ENCODE measurements at regions not wholly inside any gene's neighbourhood (a gene's known extent, or its start where the extent isn't known, plus 50 kb on each side); places are given as distances from the start of the nearest gene placed in this dataset.

GRCh38 chr13:84954636-84955035 lies 844.6 kb downstream of the SLITRK6 start:
- Histone ChIP-seq H3K4me3 (no peak overlapping the region), H3K27ac (no peak overlapping the region), H3K4me1 (no peaks in the 10 kb centered on the region), H3K9me3 (no peaks in the 10 kb centered on the region), H3K36me3 (no peaks in the 10 kb centered on the region), H3K27me3 (no peaks in the 10 kb centered on the region)
- 37 to 38% methylated on average over 1 of the region's 1 CpG for WGBS, 2 donors
- no peak for DNase-seq
- TF ChIP-seq POLR2AphosphoS5 (IDR thresholded peaks at IDR 0.05) (no peak), POLR2A (IDR thresholded peaks at IDR 0.05) (no peak), EP300 (IDR thresholded peaks at IDR 0.05) (no peak)
- TF ChIP-seq, protein P1, sequence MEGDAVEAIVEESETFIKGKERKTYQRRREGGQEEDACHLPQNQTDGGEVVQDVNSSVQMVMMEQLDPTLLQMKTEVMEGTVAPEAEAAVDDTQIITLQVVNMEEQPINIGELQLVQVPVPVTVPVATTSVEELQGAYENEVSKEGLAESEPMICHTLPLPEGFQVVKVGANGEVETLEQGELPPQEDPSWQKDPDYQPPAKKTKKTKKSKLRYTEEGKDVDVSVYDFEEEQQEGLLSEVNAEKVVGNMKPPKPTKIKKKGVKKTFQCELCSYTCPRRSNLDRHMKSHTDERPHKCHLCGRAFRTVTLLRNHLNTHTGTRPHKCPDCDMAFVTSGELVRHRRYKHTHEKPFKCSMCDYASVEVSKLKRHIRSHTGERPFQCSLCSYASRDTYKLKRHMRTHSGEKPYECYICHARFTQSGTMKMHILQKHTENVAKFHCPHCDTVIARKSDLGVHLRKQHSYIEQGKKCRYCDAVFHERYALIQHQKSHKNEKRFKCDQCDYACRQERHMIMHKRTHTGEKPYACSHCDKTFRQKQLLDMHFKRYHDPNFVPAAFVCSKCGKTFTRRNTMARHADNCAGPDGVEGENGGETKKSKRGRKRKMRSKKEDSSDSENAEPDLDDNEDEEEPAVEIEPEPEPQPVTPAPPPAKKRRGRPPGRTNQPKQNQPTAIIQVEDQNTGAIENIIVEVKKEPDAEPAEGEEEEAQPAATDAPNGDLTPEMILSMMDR (IDR thresholded peaks at IDR 0.05), result no peak
- ATAC-seq (ENCODE audit: low FRiP score in 2 of 2), result no peak

DNA sequence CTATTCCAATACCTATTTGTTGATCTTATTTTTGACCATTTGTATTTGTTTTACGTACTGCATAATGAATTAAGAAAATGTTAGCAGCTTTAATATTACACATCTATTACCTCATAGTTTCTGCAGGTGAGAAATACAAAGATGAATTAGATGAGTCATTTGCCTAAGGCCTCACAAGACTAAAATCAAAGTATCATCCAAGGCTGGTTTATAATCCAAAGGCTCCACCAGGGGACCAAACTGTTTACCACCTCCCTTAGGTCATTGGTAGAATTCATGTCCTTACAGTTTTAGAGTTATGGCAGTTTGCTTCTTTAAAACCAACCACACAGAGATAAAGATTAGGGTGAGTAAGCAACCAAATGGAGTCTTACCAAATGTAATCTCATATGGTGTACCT lies 848.1 kb downstream of the SLITRK6 start:
- Histone ChIP-seq H3K27me3 (no peaks in the 10 kb centered on the region), H3K36me3 (no peaks in the 10 kb centered on the region), H3K4me1 (no peaks in the 10 kb centered on the region), H3K4me3 (no peak overlapping the region), H3K9me3 (no peaks in the 10 kb centered on the region), H3K27ac (no peak overlapping the region)
- no peak for DNase-seq
- ATAC-seq (ENCODE audit: low FRiP score in 2 of 2), result no peak
- WGBS, 2 donors, result 94 to 95% methylated on average over 1 of the region's 1 CpG
- TF ChIP-seq POLR2A (IDR thresholded peaks at IDR 0.05), result no peak
- no peak for TF ChIP-seq POLR2AphosphoS5 (IDR thresholded peaks at IDR 0.05)
- no peak for TF ChIP-seq EP300 (IDR thresholded peaks at IDR 0.05)
- TF ChIP-seq, protein P1 (IDR thresholded peaks at IDR 0.05), result no peak

GRCh38 chr13:84946192-84946591 lies 853.0 kb downstream of the SLITRK6 start:
- no peaks in the 10 kb centered on the region for H3K27me3 ChIP-seq
- H3K4me1 ChIP-seq, result no peaks in the 10 kb centered on the region
- no peaks in the 10 kb centered on the region for H3K36me3 ChIP-seq
- WGBS, 2 donors, result 58 to 63% methylated on average over 2 of the region's 2 CpGs
- no peak overlapping the region for H3K4me3 ChIP-seq
- H3K9me3 ChIP-seq, result no peaks in the 10 kb centered on the region
- no peak for TF ChIP-seq EP300 (IDR thresholded peaks at IDR 0.05)
- TF ChIP-seq, protein P1 (IDR thresholded peaks at IDR 0.05), result no peak
- TF ChIP-seq POLR2AphosphoS5 (IDR thresholded peaks at IDR 0.05), result no peak
- no peak for TF ChIP-seq POLR2A (IDR thresholded peaks at IDR 0.05)
- no peak overlapping the region for H3K27ac ChIP-seq
- ATAC-seq (ENCODE audit: low FRiP score in 2 of 2) (no peak), DNase-seq (no peak)

DNA sequence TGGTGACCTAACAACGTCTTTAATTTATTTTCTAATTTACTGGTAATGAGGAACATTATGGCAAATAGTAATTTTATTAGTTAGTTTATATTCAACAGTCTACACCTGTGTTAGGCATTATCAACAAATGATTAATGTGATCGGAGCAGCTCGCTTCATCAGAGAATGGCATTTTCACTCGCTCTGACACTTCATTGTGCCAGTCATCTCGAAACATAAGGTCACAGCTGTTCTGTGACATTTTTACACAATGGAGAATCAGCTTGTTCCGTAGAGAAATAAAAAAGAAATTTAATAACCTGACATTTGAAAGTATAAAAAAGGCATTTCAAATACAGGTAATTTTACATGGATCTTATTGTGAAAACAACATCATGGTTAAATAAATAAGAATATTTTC lies 858.4 kb downstream of the SLITRK6 start:
- WGBS, 2 donors, result 77 to 86% methylated on average over 6 of the region's 6 CpGs
- H3K4me3 ChIP-seq, result no peak overlapping the region
- ATAC-seq (ENCODE audit: low FRiP score in 2 of 2), result no peak
- DNase-seq, result no peak
- H3K9me3 ChIP-seq, result no peaks in the 10 kb centered on the region
- no peak overlapping the region for H3K27ac ChIP-seq
- TF ChIP-seq POLR2A (IDR thresholded peaks at IDR 0.05), result no peak
- no peak for TF ChIP-seq POLR2AphosphoS5 (IDR thresholded peaks at IDR 0.05)
- TF ChIP-seq, protein P1 (IDR thresholded peaks at IDR 0.05), result no peak
- no peak for TF ChIP-seq EP300 (IDR thresholded peaks at IDR 0.05)
- H3K36me3 ChIP-seq, result no peaks in the 10 kb centered on the region
- no peaks in the 10 kb centered on the region for H3K4me1 ChIP-seq
- H3K27me3 ChIP-seq, result no peaks in the 10 kb centered on the region

- Histone ChIP-seq H3K9me3 (no peaks in the 10 kb centered on the region), H3K27me3 (no peaks in the 10 kb centered on the region), H3K4me1 (no peaks in the 10 kb centered on the region), H3K27ac (no peak overlapping the region), H3K4me3 (no peak overlapping the region), H3K36me3 (no peaks in the 10 kb centered on the region)
- TF ChIP-seq POLR2A (IDR thresholded peaks at IDR 0.05) (no peak), POLR2AphosphoS5 (IDR thresholded peaks at IDR 0.05) (no peak), EP300 (IDR thresholded peaks at IDR 0.05) (no peak)
- TF ChIP-seq, protein P1 (IDR thresholded peaks at IDR 0.05), result no peak
- DNase-seq (no peak), ATAC-seq (ENCODE audit: low FRiP score in 2 of 2) (no peak)
- WGBS, 2 donors, result 87 to 90% methylated on average over 6 of the region's 6 CpGs
Measured at GRCh38 chr13:84940167-84940566, 859.1 kb downstream of the SLITRK6 start.

Data from upper lobe of left lung (tissue), 6 donors.